ENCODE measurements at regions not wholly inside any gene's neighbourhood (a gene's known extent, or its start where the extent isn't known, plus 50 kb on each side); places are given as distances from the start of the nearest gene placed in this dataset.

DNA sequence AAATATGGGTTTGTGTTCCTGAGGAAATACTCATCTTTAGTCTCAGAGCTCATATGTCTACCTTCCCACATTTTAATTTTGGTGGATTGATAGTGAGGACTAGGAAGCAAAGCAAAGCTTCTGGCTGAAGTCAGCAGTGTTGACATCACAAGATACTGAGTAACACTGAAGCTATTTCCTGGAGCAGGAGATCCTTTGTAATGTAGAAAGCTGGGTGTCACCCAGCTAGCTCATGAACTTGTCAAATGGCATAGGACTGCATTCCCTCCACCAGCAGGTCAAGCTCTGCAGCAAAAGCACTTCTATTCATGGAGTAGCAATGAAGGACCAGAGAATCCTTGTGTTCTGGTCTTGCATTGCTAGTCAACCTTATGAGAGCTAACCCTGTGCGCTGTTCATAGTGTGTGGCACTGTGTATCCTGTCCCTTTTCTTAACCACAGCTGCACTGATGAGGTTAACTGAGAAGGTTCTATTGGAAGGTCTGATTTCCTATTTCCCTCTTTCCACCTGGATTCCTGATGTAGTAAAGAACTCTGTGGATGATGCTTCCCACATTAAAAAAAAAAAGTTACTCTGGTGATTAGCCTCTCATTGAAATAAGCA, 94.8 kb upstream of the ZNF804B start:
- no peak for TF ChIP-seq ZNF274 (IDR thresholded peaks at IDR 0.05; ENCODE audit: low read length)
- TF ChIP-seq ZNF274 (tag by site-specific recombination; IDR thresholded peaks at IDR 0.05; ENCODE audit: borderline replicate concordance): no peak
- TF ChIP-seq ZNF76 (tag by site-specific recombination; IDR thresholded peaks at IDR 0.05; ENCODE audit: borderline replicate concordance, low read depth): no peak
- no peak for TF ChIP-seq ZNF24 (tag by site-specific recombination; IDR thresholded peaks at IDR 0.05)
- no peak for TF ChIP-seq ZNF510 (tag by site-specific recombination; IDR thresholded peaks at IDR 0.05; ENCODE audit: insufficient replicate concordance)
- TF ChIP-seq, protein P1, sequence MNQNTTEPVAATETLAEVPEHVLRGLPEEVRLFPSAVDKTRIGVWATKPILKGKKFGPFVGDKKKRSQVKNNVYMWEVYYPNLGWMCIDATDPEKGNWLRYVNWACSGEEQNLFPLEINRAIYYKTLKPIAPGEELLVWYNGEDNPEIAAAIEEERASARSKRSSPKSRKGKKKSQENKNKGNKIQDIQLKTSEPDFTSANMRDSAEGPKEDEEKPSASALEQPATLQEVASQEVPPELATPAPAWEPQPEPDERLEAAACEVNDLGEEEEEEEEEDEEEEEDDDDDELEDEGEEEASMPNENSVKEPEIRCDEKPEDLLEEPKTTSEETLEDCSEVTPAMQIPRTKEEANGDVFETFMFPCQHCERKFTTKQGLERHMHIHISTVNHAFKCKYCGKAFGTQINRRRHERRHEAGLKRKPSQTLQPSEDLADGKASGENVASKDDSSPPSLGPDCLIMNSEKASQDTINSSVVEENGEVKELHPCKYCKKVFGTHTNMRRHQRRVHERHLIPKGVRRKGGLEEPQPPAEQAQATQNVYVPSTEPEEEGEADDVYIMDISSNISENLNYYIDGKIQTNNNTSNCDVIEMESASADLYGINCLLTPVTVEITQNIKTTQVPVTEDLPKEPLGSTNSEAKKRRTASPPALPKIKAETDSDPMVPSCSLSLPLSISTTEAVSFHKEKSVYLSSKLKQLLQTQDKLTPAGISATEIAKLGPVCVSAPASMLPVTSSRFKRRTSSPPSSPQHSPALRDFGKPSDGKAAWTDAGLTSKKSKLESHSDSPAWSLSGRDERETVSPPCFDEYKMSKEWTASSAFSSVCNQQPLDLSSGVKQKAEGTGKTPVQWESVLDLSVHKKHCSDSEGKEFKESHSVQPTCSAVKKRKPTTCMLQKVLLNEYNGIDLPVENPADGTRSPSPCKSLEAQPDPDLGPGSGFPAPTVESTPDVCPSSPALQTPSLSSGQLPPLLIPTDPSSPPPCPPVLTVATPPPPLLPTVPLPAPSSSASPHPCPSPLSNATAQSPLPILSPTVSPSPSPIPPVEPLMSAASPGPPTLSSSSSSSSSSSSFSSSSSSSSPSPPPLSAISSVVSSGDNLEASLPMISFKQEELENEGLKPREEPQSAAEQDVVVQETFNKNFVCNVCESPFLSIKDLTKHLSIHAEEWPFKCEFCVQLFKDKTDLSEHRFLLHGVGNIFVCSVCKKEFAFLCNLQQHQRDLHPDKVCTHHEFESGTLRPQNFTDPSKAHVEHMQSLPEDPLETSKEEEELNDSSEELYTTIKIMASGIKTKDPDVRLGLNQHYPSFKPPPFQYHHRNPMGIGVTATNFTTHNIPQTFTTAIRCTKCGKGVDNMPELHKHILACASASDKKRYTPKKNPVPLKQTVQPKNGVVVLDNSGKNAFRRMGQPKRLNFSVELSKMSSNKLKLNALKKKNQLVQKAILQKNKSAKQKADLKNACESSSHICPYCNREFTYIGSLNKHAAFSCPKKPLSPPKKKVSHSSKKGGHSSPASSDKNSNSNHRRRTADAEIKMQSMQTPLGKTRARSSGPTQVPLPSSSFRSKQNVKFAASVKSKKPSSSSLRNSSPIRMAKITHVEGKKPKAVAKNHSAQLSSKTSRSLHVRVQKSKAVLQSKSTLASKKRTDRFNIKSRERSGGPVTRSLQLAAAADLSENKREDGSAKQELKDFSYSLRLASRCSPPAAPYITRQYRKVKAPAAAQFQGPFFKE (tag by site-specific recombination; IDR thresholded peaks at IDR 0.05; ENCODE audit: borderline replicate concordance): no peak
- TF ChIP-seq, protein P2, sequence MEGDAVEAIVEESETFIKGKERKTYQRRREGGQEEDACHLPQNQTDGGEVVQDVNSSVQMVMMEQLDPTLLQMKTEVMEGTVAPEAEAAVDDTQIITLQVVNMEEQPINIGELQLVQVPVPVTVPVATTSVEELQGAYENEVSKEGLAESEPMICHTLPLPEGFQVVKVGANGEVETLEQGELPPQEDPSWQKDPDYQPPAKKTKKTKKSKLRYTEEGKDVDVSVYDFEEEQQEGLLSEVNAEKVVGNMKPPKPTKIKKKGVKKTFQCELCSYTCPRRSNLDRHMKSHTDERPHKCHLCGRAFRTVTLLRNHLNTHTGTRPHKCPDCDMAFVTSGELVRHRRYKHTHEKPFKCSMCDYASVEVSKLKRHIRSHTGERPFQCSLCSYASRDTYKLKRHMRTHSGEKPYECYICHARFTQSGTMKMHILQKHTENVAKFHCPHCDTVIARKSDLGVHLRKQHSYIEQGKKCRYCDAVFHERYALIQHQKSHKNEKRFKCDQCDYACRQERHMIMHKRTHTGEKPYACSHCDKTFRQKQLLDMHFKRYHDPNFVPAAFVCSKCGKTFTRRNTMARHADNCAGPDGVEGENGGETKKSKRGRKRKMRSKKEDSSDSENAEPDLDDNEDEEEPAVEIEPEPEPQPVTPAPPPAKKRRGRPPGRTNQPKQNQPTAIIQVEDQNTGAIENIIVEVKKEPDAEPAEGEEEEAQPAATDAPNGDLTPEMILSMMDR (tag by site-specific recombination; IDR thresholded peaks at IDR 0.05): no peak
